SK-N-SH treated with all-trans-retinoic acid at 6 μM for 48 hours (cell line): ENCODE measurements at regions not wholly inside any gene's neighbourhood (a gene's known extent, or its start where the extent isn't known, plus 50 kb on each side); places are given as distances from the start of the nearest gene placed in this dataset.

Experiments used
- ATAC-seq: fragments of 200-7000 bp; cut with Tn5 transposase; 3 replicates; pipeline ENCODE4 v1.9.1; 2020; ENCODE audit warnings: mild to moderate bottlenecking, moderate library complexity
- ARNTL ChIP-seq: fragments of 450-650 bp; formaldehyde crosslinking; IDR thresholded peaks from 2 replicates; pipeline ENCODE4 v1.5.0; 2020; ENCODE audit warnings: low read depth, mild to moderate bottlenecking, moderate library complexity, borderline replicate concordance
- BACH2 ChIP-seq: fragments of 250-450 bp; sonication (Bioruptor Pico); IDR thresholded peaks from 2 replicates; pipeline ENCODE4 v1.9.0; 2021; ENCODE audit warnings: mild to moderate bottlenecking, borderline replicate concordance
- CREB5 ChIP-seq: fragments of 250-450 bp; sonication (Bioruptor Pico); IDR thresholded peaks from 2 replicates; pipeline ENCODE4 v1.5.1; 2020; ENCODE audit warnings: low read depth, mild to moderate bottlenecking, moderate library complexity
- CSDC2 ChIP-seq: fragments of 250-450 bp; sonication (Bioruptor Pico); IDR thresholded peaks from 2 replicates; pipeline ENCODE4 v1.5.0; 2020; ENCODE audit warnings: mild to moderate bottlenecking, moderate library complexity
- CSRNP3 ChIP-seq: fragments of 250-450 bp; sonication (Bioruptor Pico); IDR thresholded peaks from 2 replicates; pipeline ENCODE4 v1.5.1; 2021; ENCODE audit warnings: mild to moderate bottlenecking, moderate library complexity
- ESRRG ChIP-seq: fragments of 250-450 bp; sonication (Bioruptor Pico); IDR thresholded peaks from 2 replicates; pipeline ENCODE4 v1.6.1; 2021; ENCODE audit warnings: mild to moderate bottlenecking
- GLIS3 ChIP-seq: fragments of 250-450 bp; sonication (Bioruptor Pico); IDR thresholded peaks from 2 replicates; pipeline ENCODE4 v1.5.0; 2020; ENCODE audit warnings: mild to moderate bottlenecking, moderate library complexity
- ISL1 ChIP-seq: fragments of 250-450 bp; sonication (Bioruptor Pico); IDR thresholded peaks from 2 replicates; pipeline ENCODE4 v2.1.2; 2022; ENCODE audit warnings: mild to moderate bottlenecking, moderate library complexity
- OSR1 ChIP-seq: fragments of 250-450 bp; sonication (Bioruptor Pico); IDR thresholded peaks from 2 replicates; pipeline ENCODE4 v1.8.0; 2022; ENCODE audit warnings: moderate library complexity, mild to moderate bottlenecking, inconsistent platforms
- POU6F1 ChIP-seq: fragments of 250-450 bp; sonication (Bioruptor Pico); IDR thresholded peaks from 2 replicates; pipeline ENCODE4 v1.8.0; 2021; ENCODE audit warnings: low read depth, mild to moderate bottlenecking, moderate library complexity, borderline replicate concordance
- PPARA ChIP-seq: fragments of 250-450 bp; sonication (Bioruptor Pico); IDR thresholded peaks from 2 replicates; pipeline ENCODE4 v1.5.0; 2020; ENCODE audit warnings: mild to moderate bottlenecking, borderline replicate concordance
- RARB ChIP-seq: fragments of 250-450 bp; sonication (Bioruptor Pico); IDR thresholded peaks from 2 replicates; pipeline ENCODE4 v1.8.0; 2021; ENCODE audit warnings: mild to moderate bottlenecking, moderate library complexity
- SNAI2 ChIP-seq: fragments of 250-450 bp; sonication (Bioruptor Pico); IDR thresholded peaks from 2 replicates; pipeline ENCODE4 v1.5.0; 2020; ENCODE audit warnings: mild to moderate bottlenecking, moderate library complexity
- TCF4 ChIP-seq: fragments of 250-450 bp; sonication (Bioruptor Pico); IDR thresholded peaks from 2 replicates; pipeline ENCODE4 v1.8.0; 2021; ENCODE audit warnings: mild to moderate bottlenecking, moderate library complexity, borderline replicate concordance
- TOX ChIP-seq: fragments of 250-450 bp; sonication (Bioruptor Pico); IDR thresholded peaks from 2 replicates; pipeline ENCODE4 v1.8.0; 2021; ENCODE audit warnings: mild to moderate bottlenecking, moderate library complexity, borderline replicate concordance
- TSHZ2 ChIP-seq: fragments of 250-450 bp; sonication (Bioruptor Pico); IDR thresholded peaks from 2 replicates; pipeline ENCODE4 v1.5.0; 2020; ENCODE audit warnings: mild to moderate bottlenecking, moderate library complexity
- ZC3H10 ChIP-seq: fragments of 250-450 bp; sonication (Bioruptor Pico); IDR thresholded peaks from 2 replicates; pipeline ENCODE4 v1.5.1; 2021; ENCODE audit warnings: mild to moderate bottlenecking, moderate library complexity
- ZFP3 ChIP-seq: fragments of 250-450 bp; sonication (Bioruptor Pico); IDR thresholded peaks from 2 replicates; pipeline ENCODE4 v1.5.0; 2020; ENCODE audit warnings: mild to moderate bottlenecking, moderate library complexity
- ZFP30 ChIP-seq: fragments of 450-650 bp; formaldehyde crosslinking; IDR thresholded peaks from 2 replicates; pipeline ENCODE4 v1.5.0; 2022; ENCODE audit warnings: mild to moderate bottlenecking, moderate library complexity
- ZNF565 ChIP-seq: fragments of 450-650 bp; formaldehyde crosslinking; conservative IDR thresholded peaks from 2 replicates; pipeline ENCODE4 v1.5.0; 2020; ENCODE audit warnings: low read depth, mild to moderate bottlenecking, moderate library complexity
- ZNF70 ChIP-seq: fragments of 450-650 bp; formaldehyde crosslinking; IDR thresholded peaks from 2 replicates; pipeline ENCODE4 v1.5.0; 2020; ENCODE audit warnings: mild to moderate bottlenecking, moderate library complexity
- ZNF8 ChIP-seq: fragments of 450-650 bp; formaldehyde crosslinking; IDR thresholded peaks from 2 replicates; pipeline ENCODE4 v1.5.0; 2020; ENCODE audit warnings: mild to moderate bottlenecking, moderate library complexity

- ATAC-seq = no peak
Observed at GRCh38 chr20:22404419-22405170, 179.8 kb downstream of the FOXA2 start.

GRCh38 chr20:22403632-22404361, 180.6 kb downstream of the FOXA2 start:
- TF ChIP-seq RARB (no peak), ZNF565 (CRISPR knock-in tag) (no peak), ISL1 (no peak), ZFP30 (no peak), GLIS3 (CRISPR knock-in tag) (no peak), OSR1 (CRISPR knock-in tag) (no peak), TSHZ2 (CRISPR knock-in tag) (no peak), ARNTL (no peak), SNAI2 (CRISPR knock-in tag) (no peak), TOX (CRISPR knock-in tag) (no peak), BACH2 (CRISPR knock-in tag) (no peak), POU6F1 (no peak), PPARA (CRISPR knock-in tag) (no peak), ZC3H10 (CRISPR knock-in tag) (no peak), ESRRG (no peak)
- no peak; the same call in 2 of the 3 replicates for ATAC-seq

More at GRCh38 chr20:22404419-22405170, 179.8 kb downstream of the FOXA2 start:
- TF ChIP-seq ZFP3 (CRISPR knock-in tag) = no peak
- TF ChIP-seq TCF4 = no peak
- TF ChIP-seq SNAI2 (CRISPR knock-in tag) = no peak
- no peak for TF ChIP-seq POU6F1
- no peak for TF ChIP-seq TOX (CRISPR knock-in tag)
- no peak for TF ChIP-seq ZFP30

GRCh38 chr20:22403022-22403631, 181.2 kb downstream of the FOXA2 start:
- TF ChIP-seq CSRNP3 (CRISPR knock-in tag) = no peak
- no peak for TF ChIP-seq ZNF70 (CRISPR knock-in tag)
- no peak for TF ChIP-seq OSR1 (CRISPR knock-in tag)
- no peak for TF ChIP-seq ISL1
- TF ChIP-seq ZNF8 = no peak
- TF ChIP-seq SNAI2 (CRISPR knock-in tag) = no peak
- TF ChIP-seq GLIS3 (CRISPR knock-in tag) = no peak
- no peak for TF ChIP-seq CSDC2
- TF ChIP-seq ZFP3 (CRISPR knock-in tag) = no peak
- TF ChIP-seq ESRRG = no peak
- no peak for TF ChIP-seq CREB5 (CRISPR knock-in tag)
- no peak for TF ChIP-seq ZNF565 (CRISPR knock-in tag)
- TF ChIP-seq ZFP30 = no peak
- no peak for ATAC-seq
